ENCODE measurements at regions not wholly inside any gene's neighbourhood (a gene's known extent, or its start where the extent isn't known, plus 50 kb on each side); places are given as distances from the start of the nearest gene placed in this dataset.

GRCh38 chr7:156386097-156386496 is 254.5 kb upstream of the RNF32 start:
- H3K27ac ChIP-seq, result no peak overlapping the region
- no peaks in the 10 kb centered on the region for H3K4me1 ChIP-seq (replicated peaks)
- no peaks in the 10 kb centered on the region for H3K9me3 ChIP-seq
- no peak for TF ChIP-seq POLR2AphosphoS5 (IDR thresholded peaks at IDR 0.05)
- no peak for TF ChIP-seq POLR2A (IDR thresholded peaks at IDR 0.05)
- TF ChIP-seq CTCF (IDR thresholded peaks at IDR 0.05), result no peak
- intact Hi-C loops (cut with DNase I), result no loop called here
- WGBS, result under 1% methylated on average over 6 of the region's 6 CpGs
- no peak for DNase-seq (ENCODE audit: low spot score)
- peaks cover 2% of the 10 kb centered on the region for H3K27me3 ChIP-seq (replicated peaks; ENCODE audit: insufficient read depth)
- no peaks in the 10 kb centered on the region for H3K36me3 ChIP-seq
- no peak overlapping the region for H3K4me3 ChIP-seq

- DNase-seq (ENCODE audit: low spot score), result no peak
- Histone ChIP-seq H3K4me1 (replicated peaks) (no peaks in the 10 kb centered on the region), H3K9me3 (no peaks in the 10 kb centered on the region), H3K27ac (no peak overlapping the region), H3K4me3 (no peak overlapping the region), H3K36me3 (no peaks in the 10 kb centered on the region), H3K27me3 (replicated peaks; ENCODE audit: insufficient read depth) (peaks cover 2% of the 10 kb centered on the region)
- WGBS, result 93% methylated on average over 14 of the region's 14 CpGs
- TF ChIP-seq POLR2A (IDR thresholded peaks at IDR 0.05), result no peak
- no peak for TF ChIP-seq CTCF (IDR thresholded peaks at IDR 0.05)
- no peak for TF ChIP-seq POLR2AphosphoS5 (IDR thresholded peaks at IDR 0.05)
- intact Hi-C loops (cut with DNase I), result no loop called here
Measured at GRCh38 chr7:156384706-156385105, 255.9 kb upstream of the RNF32 start.

GRCh38 chr7:156383526-156383925 is 257.0 kb upstream of the RNF32 start:
- 67% methylated on average over 4 of the region's 4 CpGs for whole genome bisulfite sequencing
- Histone ChIP-seq H3K27ac (no peak overlapping the region), H3K27me3 (replicated peaks; ENCODE audit: insufficient read depth) (no peaks in the 10 kb centered on the region), H3K36me3 (no peaks in the 10 kb centered on the region), H3K9me3 (no peaks in the 10 kb centered on the region), H3K4me3 (no peak overlapping the region), H3K4me1 (replicated peaks) (no peaks in the 10 kb centered on the region)
- TF ChIP-seq CTCF (IDR thresholded peaks at IDR 0.05), result no peak
- no peak for TF ChIP-seq POLR2AphosphoS5 (IDR thresholded peaks at IDR 0.05)
- no peak for TF ChIP-seq POLR2A (IDR thresholded peaks at IDR 0.05)
- DNase-seq (ENCODE audit: low spot score), result no peak
- intact Hi-C loops (cut with DNase I), result no loop called here

DNA sequence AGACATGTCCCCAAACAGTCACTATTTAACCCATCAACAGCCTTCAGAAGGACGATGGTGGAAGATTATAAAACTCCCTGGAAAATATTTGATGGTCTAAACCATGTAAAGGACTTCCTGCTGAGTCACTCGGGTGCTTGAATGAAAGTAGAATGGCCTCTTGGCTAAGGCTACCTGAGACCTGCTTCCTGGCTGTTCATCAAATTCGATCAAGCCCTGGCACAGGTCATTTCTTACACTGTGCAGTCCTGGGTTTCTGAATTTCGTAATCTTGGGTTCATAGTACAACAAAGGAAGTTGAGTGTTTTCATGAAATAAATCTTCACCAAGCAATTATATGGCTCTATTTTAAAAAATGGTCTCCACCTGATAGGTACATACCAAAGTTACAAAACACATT is 260.3 kb upstream of the RNF32 start:
- 25% methylated on average over 4 of the region's 4 CpGs for WGBS
- no peaks in the 10 kb centered on the region for H3K27me3 ChIP-seq (replicated peaks; ENCODE audit: insufficient read depth)
- H3K9me3 ChIP-seq, result no peaks in the 10 kb centered on the region
- TF ChIP-seq POLR2AphosphoS5 (IDR thresholded peaks at IDR 0.05) (peak; percentile 74), POLR2A (IDR thresholded peaks at IDR 0.05) (no peak)
- DNase-seq (ENCODE audit: low spot score), result peak; percentile 67
- no peaks in the 10 kb centered on the region for H3K4me1 ChIP-seq (replicated peaks)
- H3K27ac ChIP-seq, result peak overlapping the region in 1 of 2 donors; percentile 46
- H3K36me3 ChIP-seq, result no peaks in the 10 kb centered on the region
- no peak overlapping the region for H3K4me3 ChIP-seq
- intact Hi-C loops (cut with DNase I), result no loop called here

- H3K9me3 ChIP-seq, result no peaks in the 10 kb centered on the region
- no peaks in the 10 kb centered on the region for H3K36me3 ChIP-seq
- 16% methylated on average over 14 of the region's 14 CpGs for WGBS
- peak overlapping the region in 1 of 2 donors; percentile 46 for H3K27ac ChIP-seq
- TF ChIP-seq POLR2A (IDR thresholded peaks at IDR 0.05) (no peak), POLR2AphosphoS5 (IDR thresholded peaks at IDR 0.05) (peak; percentile 37), CTCF (IDR thresholded peaks at IDR 0.05) (no peak)
- H3K4me1 ChIP-seq (replicated peaks), result no peaks in the 10 kb centered on the region
- H3K4me3 ChIP-seq, result no peak overlapping the region
- intact Hi-C loops (cut with DNase I), result no loop called here
- no peaks in the 10 kb centered on the region for H3K27me3 ChIP-seq (replicated peaks; ENCODE audit: insufficient read depth)
- peak; percentile 55 for DNase-seq (ENCODE audit: low spot score)
Measured at GRCh38 chr7:156379324-156380070, 261.1 kb upstream of the RNF32 start.
